ENCODE measurements at regions not wholly inside any gene's neighbourhood (a gene's known extent, or its start where the extent isn't known, plus 50 kb on each side); places are given as distances from the start of the nearest gene placed in this dataset.

GRCh38 chr12:34188974-34189373 is 166.7 kb downstream of the ALG10 start:
- no peak for DNase-seq (ENCODE audit: low read depth)
- no peak for TF ChIP-seq CTCF (IDR thresholded peaks at IDR 0.05; ENCODE audit: low read depth, low read length, missing control alignments)
- no peak overlapping the region for H3K4me3 ChIP-seq (ENCODE audit: low read depth, low read length)

- H3K4me3 ChIP-seq (ENCODE audit: low read depth, low read length): no peak overlapping the region
- no peak for TF ChIP-seq CTCF (IDR thresholded peaks at IDR 0.05; ENCODE audit: low read depth, low read length, missing control alignments)
- no peak for DNase-seq (ENCODE audit: low read depth)
Measured at GRCh38 chr12:34190054-34190453, 167.8 kb downstream of the ALG10 start.

GRCh38 chr12:34198924-34199323 is 176.6 kb downstream of the ALG10 start:
- H3K4me3 ChIP-seq (ENCODE audit: low read depth, low read length): no peak overlapping the region
- no peak for TF ChIP-seq CTCF (IDR thresholded peaks at IDR 0.05; ENCODE audit: low read depth, low read length, missing control alignments)
- no peak for DNase-seq (ENCODE audit: low read depth)

- DNase-seq (ENCODE audit: low read depth): no peak
- no peak for TF ChIP-seq CTCF (IDR thresholded peaks at IDR 0.05; ENCODE audit: low read depth, low read length, missing control alignments)
- H3K4me3 ChIP-seq (ENCODE audit: low read depth, low read length): no peak overlapping the region
Measured at GRCh38 chr12:34203866-34204620, 181.7 kb downstream of the ALG10 start.

- DNase-seq (ENCODE audit: low read depth): no peak
- TF ChIP-seq CTCF (IDR thresholded peaks at IDR 0.05; ENCODE audit: low read depth, low read length, missing control alignments): no peak
- no peak overlapping the region for H3K4me3 ChIP-seq (ENCODE audit: low read depth, low read length)
Measured at GRCh38 chr12:34204830-34205285, 182.6 kb downstream of the ALG10 start.

- no peak for TF ChIP-seq CTCF (IDR thresholded peaks at IDR 0.05; ENCODE audit: low read depth, low read length, missing control alignments)
- H3K4me3 ChIP-seq (ENCODE audit: low read depth, low read length): no peak overlapping the region
- no peak for DNase-seq (ENCODE audit: low read depth)
Measured at GRCh38 chr12:34205401-34205800, 183.1 kb downstream of the ALG10 start.
